GM23248 (cell line): ENCODE measurements at regions not wholly inside any gene's neighbourhood (a gene's known extent, or its start where the extent isn't known, plus 50 kb on each side); places are given as distances from the start of the nearest gene placed in this dataset.
A peak's percentile ranks its signal among the peaks of the same experiment; 100 is the strongest.

Source experiments
- DNase-seq: peaks from one replicate; pipeline ENCODE4 v3.0.0-alpha.2; 2015
- H2AFZ ChIP-seq: fragments of 200-600 bp; sonication (generic); 2 replicates; pipeline ENCODE4 v1.6.1; 2016; ENCODE audit warnings: antibody characterized with exemption
- H3F3A ChIP-seq: fragments of 200-600 bp; sonication (generic); 2 replicates; pipeline ENCODE4 v1.6.1; 2016; ENCODE audit warnings: mild to moderate bottlenecking, antibody characterized with exemption, mixed run types; ENCODE audit not compliant: insufficient read depth
- H3K27ac ChIP-seq: fragments of 200-600 bp; sonication (generic); 2 replicates; pipeline ENCODE4 v1.5.1; 2016; ENCODE audit warnings: mild to moderate bottlenecking
- H3K27me3 ChIP-seq: fragments of 200-600 bp; sonication (generic); replicated peaks from 2 replicates; pipeline ENCODE4 v1.6.1; 2016; ENCODE audit warnings: mild to moderate bottlenecking; ENCODE audit not compliant: insufficient read depth
- H3K36me3 ChIP-seq: fragments of 200-600 bp; sonication (generic); 2 replicates; pipeline ENCODE4 v1.6.1; 2016; ENCODE audit warnings: low read depth, mild to moderate bottlenecking
- H3K4me1 ChIP-seq: fragments of 200-600 bp; sonication (generic); 2 replicates; pipeline ENCODE4 v1.6.1; 2016; ENCODE audit warnings: mild to moderate bottlenecking; ENCODE audit not compliant: insufficient read depth
- H3K4me2 ChIP-seq: fragments of 200-600 bp; sonication (generic); one replicate; pipeline ENCODE4 v1.6.1; 2016; ENCODE audit warnings: mild to moderate bottlenecking; ENCODE audit not compliant: unreplicated experiment
- H3K4me3 ChIP-seq: fragments of 200-600 bp; sonication (generic); 2 replicates; pipeline ENCODE4 v1.5.1; 2016; ENCODE audit warnings: mild to moderate bottlenecking
- H3K79me2 ChIP-seq: fragments of 200-600 bp; sonication (generic); 2 replicates; pipeline ENCODE4 v1.6.1; 2016; ENCODE audit warnings: mild to moderate bottlenecking; ENCODE audit not compliant: insufficient read depth
- H3K9ac ChIP-seq: fragments of 200-600 bp; sonication (generic); 2 replicates; pipeline ENCODE4 v1.6.1; 2016; ENCODE audit warnings: mild to moderate bottlenecking
- H3K9me2 ChIP-seq: fragments of 200-600 bp; sonication (generic); 2 replicates; pipeline ENCODE4 v1.6.1; 2016; ENCODE audit warnings: mixed run types, mild to moderate bottlenecking, moderate library complexity; ENCODE audit not compliant: insufficient read depth
- H3K9me3 ChIP-seq: fragments of 200-600 bp; sonication (generic); one replicate; pipeline ENCODE4 v1.6.1; 2017; ENCODE audit warnings: low read depth
- H4K20me1 ChIP-seq: fragments of 200-600 bp; sonication (generic); 2 replicates; pipeline ENCODE4 v1.6.0; 2016; ENCODE audit not compliant: insufficient read depth
- EZH2 ChIP-seq: fragments of 200-600 bp; sonication (generic); IDR thresholded peaks from 2 replicates; pipeline ENCODE4 v1.6.1; 2018; ENCODE audit warnings: antibody characterized with exemption, mild to moderate bottlenecking; ENCODE audit not compliant: insufficient read depth, poor library complexity, severe bottlenecking
- EZH2phosphoT487 ChIP-seq: fragments of 200-600 bp; sonication (generic); IDR thresholded peaks from 2 replicates; pipeline ENCODE4 v1.6.1; 2018; ENCODE audit warnings: antibody characterized with exemption, moderate library complexity, mild to moderate bottlenecking, low read depth; ENCODE audit not compliant: insufficient read depth
- WGBS, 2 experiments: methylation state at CpG; one replicate each; pipeline ENCODE4 v1.1.6; 2015 to 2017; ENCODE audit warnings: low lambda C conversion rate in 2 of 2, low coverage in 1 of 2; ENCODE audit errors: missing lambda C conversion rate in 2 of 2; 5-methylcytosine and 5-hydroxymethylcytosine counted together
- in situ Hi-C: fragments of 300-500 bp; cut with MboI; formaldehyde crosslinking; loops from 2 replicates; pipeline ENCODE4 v1.15.0; 2020

GRCh38 chr1:112133487-112133886 lies 144.0 kb upstream of the KCND3 start:
- H3K27ac ChIP-seq = no peak overlapping the region
- H3K9me3 ChIP-seq = no peaks in the 10 kb centered on the region
- no peaks in the 10 kb centered on the region for H3K9me2 ChIP-seq
- H3K9ac ChIP-seq = no peak overlapping the region
- H3K4me2 ChIP-seq = no peak overlapping the region
- no peak overlapping the region for H3K4me3 ChIP-seq
- in situ Hi-C loops = no loop called here
- no peaks in the 10 kb centered on the region for H3K79me2 ChIP-seq
- H2AFZ ChIP-seq = no peak overlapping the region
- no peaks in the 10 kb centered on the region for H3K27me3 ChIP-seq
- no peak for TF ChIP-seq EZH2phosphoT487
- TF ChIP-seq EZH2 = no peak
- peak; percentile 1 for DNase-seq
- no peaks in the 10 kb centered on the region for H3F3A ChIP-seq
- no peaks in the 10 kb centered on the region for H3K4me1 ChIP-seq
- H3K36me3 ChIP-seq = no peaks in the 10 kb centered on the region
- 36 to 63% methylated on average over 1 of the region's 1 CpG for whole genome bisulfite sequencing, 2 experiments
- H4K20me1 ChIP-seq = no peaks in the 10 kb centered on the region

- Histone ChIP-seq H3K27ac (no peak overlapping the region), H2AFZ (no peak overlapping the region), H4K20me1 (no peaks in the 10 kb centered on the region), H3K36me3 (no peaks in the 10 kb centered on the region), H3K9ac (no peak overlapping the region), H3K4me1 (no peaks in the 10 kb centered on the region), H3K9me2 (no peaks in the 10 kb centered on the region), H3K9me3 (no peaks in the 10 kb centered on the region), H3K4me3 (no peak overlapping the region), H3K27me3 (no peaks in the 10 kb centered on the region), H3F3A (no peaks in the 10 kb centered on the region), H3K79me2 (no peaks in the 10 kb centered on the region), H3K4me2 (no peak overlapping the region)
- TF ChIP-seq EZH2 (no peak), EZH2phosphoT487 (no peak)
- 1 to 5% methylated on average over 2 of the region's 2 CpGs for WGBS, 2 experiments
- no peak for DNase-seq
- in situ Hi-C loops = no loop called here
Measured at GRCh38 chr1:112140743-112141142, 151.3 kb upstream of the KCND3 start.

GRCh38 chr1:112141301-112141700 lies 151.8 kb upstream of the KCND3 start:
- Histone ChIP-seq H3K9me2 (no peaks in the 10 kb centered on the region), H4K20me1 (no peaks in the 10 kb centered on the region), H3K9me3 (no peaks in the 10 kb centered on the region), H2AFZ (no peak overlapping the region), H3K27ac (no peak overlapping the region), H3K79me2 (no peaks in the 10 kb centered on the region), H3K27me3 (no peaks in the 10 kb centered on the region), H3K4me2 (no peak overlapping the region), H3K9ac (no peak overlapping the region), H3K4me3 (no peak overlapping the region), H3K4me1 (no peaks in the 10 kb centered on the region), H3F3A (no peaks in the 10 kb centered on the region), H3K36me3 (no peaks in the 10 kb centered on the region)
- WGBS, 2 experiments = 26% methylated on average over 5 of the region's 5 CpGs
- TF ChIP-seq EZH2 = no peak
- no peak for TF ChIP-seq EZH2phosphoT487
- in situ Hi-C loops = no loop called here
- no peak for DNase-seq

GRCh38 chr1:112141923-112142322 lies 152.5 kb upstream of the KCND3 start:
- no peaks in the 10 kb centered on the region for H3K4me1 ChIP-seq
- no peaks in the 10 kb centered on the region for H3K79me2 ChIP-seq
- TF ChIP-seq EZH2 = no peak
- no peak for TF ChIP-seq EZH2phosphoT487
- no peak for DNase-seq
- no peaks in the 10 kb centered on the region for H3K9me2 ChIP-seq
- H3K9me3 ChIP-seq = no peaks in the 10 kb centered on the region
- H4K20me1 ChIP-seq = no peaks in the 10 kb centered on the region
- no peak overlapping the region for H3K9ac ChIP-seq
- in situ Hi-C loops = no loop called here
- H3K36me3 ChIP-seq = no peaks in the 10 kb centered on the region
- no peaks in the 10 kb centered on the region for H3K27me3 ChIP-seq
- WGBS, 2 experiments = 30% methylated on average over 4 of the region's 4 CpGs
- no peak overlapping the region for H3K27ac ChIP-seq
- no peak overlapping the region for H3K4me3 ChIP-seq
- no peak overlapping the region for H3K4me2 ChIP-seq
- no peaks in the 10 kb centered on the region for H3F3A ChIP-seq
- H2AFZ ChIP-seq = no peak overlapping the region

- Histone ChIP-seq H3K79me2 (no peaks in the 10 kb centered on the region), H3F3A (no peaks in the 10 kb centered on the region)
Measured at GRCh38 chr1:112143871-112144441, 154.5 kb upstream of the KCND3 start.

More at GRCh38 chr1:112143871-112144441, 154.5 kb upstream of the KCND3 start:
- Histone ChIP-seq H3K36me3 (no peaks in the 10 kb centered on the region), H2AFZ (no peak overlapping the region), H3K4me1 (no peaks in the 10 kb centered on the region), H3K4me3 (no peak overlapping the region), H3K9me3 (no peaks in the 10 kb centered on the region), H3K9me2 (no peaks in the 10 kb centered on the region), H4K20me1 (no peaks in the 10 kb centered on the region), H3K9ac (no peak overlapping the region), H3K4me2 (no peak overlapping the region), H3K27me3 (no peaks in the 10 kb centered on the region), H3K27ac (no peak overlapping the region)
- DNase-seq = no peak
- in situ Hi-C loops = no loop called here
- no peak for TF ChIP-seq EZH2phosphoT487
- no peak for TF ChIP-seq EZH2
- WGBS, 2 experiments = 36 to 40% methylated on average over 10 of the region's 10 CpGs
